Thoracic aorta (tissue), 2 donors: ENCODE measurements at regions not wholly inside any gene's neighbourhood (a gene's known extent, or its start where the extent isn't known, plus 50 kb on each side); places are given as distances from the start of the nearest gene placed in this dataset.

Experiments used
- ATAC-seq: fragments of 150-250 bp; one replicate; pipeline ENCODE4 v1.8.0; 2017; ENCODE audit warnings: low read depth; ENCODE audit not compliant: insufficient number of reproducible peaks, low FRiP score
- DNase-seq: peaks from one replicate; pipeline ENCODE4 v3.0.0-alpha.2; 2020; ENCODE audit warnings: low spot score
- H3K27ac ChIP-seq, 2 donors: fragments of 200-600 bp; sonication (generic); 1 replicate in 1 of 2; 2 replicates in 1 of 2; pipeline ENCODE4 v1.5.1; 2016; ENCODE audit warnings: mild to moderate bottlenecking in 2 of 2, moderate library complexity in 2 of 2
- H3K27me3 ChIP-seq: fragments of 200-600 bp; sonication (generic); replicated peaks from 2 replicates; pipeline ENCODE4 v1.6.0; 2016; ENCODE audit warnings: mild to moderate bottlenecking; ENCODE audit not compliant: insufficient read depth
- H3K36me3 ChIP-seq: fragments of 200-600 bp; sonication (generic); one replicate; pipeline ENCODE4 v1.5.1; 2016
- H3K4me1 ChIP-seq, 2 donors: fragments of 200-600 bp; sonication (generic); 1 replicate in 1 of 2; 2 replicates in 1 of 2; pipeline versions ENCODE4 v1.5.1 to v1.6.0; 2016; ENCODE audit warnings: low read depth in 2 of 2, mild to moderate bottlenecking in 1 of 2; ENCODE audit not compliant: control insufficient read depth in 1 of 2
- H3K4me3 ChIP-seq: fragments of 200-600 bp; sonication (generic); 2 replicates; pipeline ENCODE4 v1.5.1; 2016; ENCODE audit warnings: mild to moderate bottlenecking
- H3K9me3 ChIP-seq: fragments of 200-600 bp; sonication (generic); 2 replicates; pipeline ENCODE4 v1.5.1; 2016
- TF ChIP-seq, protein P1 (sequence below): fragments of 200-600 bp; sonication (generic); IDR thresholded peaks from one replicate; pipeline ENCODE4 v1.5.1; 2019; ENCODE audit warnings: antibody characterized with exemption

DNA sequence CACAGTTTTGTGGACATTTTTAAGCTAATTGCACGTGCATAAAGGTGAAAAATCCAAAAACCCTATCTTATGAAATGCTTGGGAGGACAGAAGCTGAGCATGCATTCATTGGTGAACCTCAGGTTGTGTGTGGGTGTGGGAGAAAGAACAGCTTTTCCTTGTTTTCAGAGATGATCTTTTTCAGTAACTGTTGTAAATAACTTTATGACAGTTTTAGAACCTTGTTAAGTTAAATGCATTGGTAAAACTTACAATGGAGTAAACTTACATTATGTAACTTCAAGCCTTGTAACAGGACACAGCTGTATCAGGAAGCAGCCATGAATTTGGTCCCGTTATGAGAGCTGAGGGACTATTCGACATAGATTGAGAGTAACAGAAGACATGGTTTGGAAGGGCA, 587.4 kb downstream of the GALC start:
- Histone ChIP-seq H3K9me3 (no peaks in the 10 kb centered on the region), H3K27ac (no peak overlapping the region), H3K4me1 (no peaks in the 10 kb centered on the region), H3K36me3 (no peaks in the 10 kb centered on the region), H3K27me3 (no peaks in the 10 kb centered on the region), H3K4me3 (no peak overlapping the region)
- ATAC-seq (no peak), DNase-seq (no peak)
- TF ChIP-seq, protein P1, sequence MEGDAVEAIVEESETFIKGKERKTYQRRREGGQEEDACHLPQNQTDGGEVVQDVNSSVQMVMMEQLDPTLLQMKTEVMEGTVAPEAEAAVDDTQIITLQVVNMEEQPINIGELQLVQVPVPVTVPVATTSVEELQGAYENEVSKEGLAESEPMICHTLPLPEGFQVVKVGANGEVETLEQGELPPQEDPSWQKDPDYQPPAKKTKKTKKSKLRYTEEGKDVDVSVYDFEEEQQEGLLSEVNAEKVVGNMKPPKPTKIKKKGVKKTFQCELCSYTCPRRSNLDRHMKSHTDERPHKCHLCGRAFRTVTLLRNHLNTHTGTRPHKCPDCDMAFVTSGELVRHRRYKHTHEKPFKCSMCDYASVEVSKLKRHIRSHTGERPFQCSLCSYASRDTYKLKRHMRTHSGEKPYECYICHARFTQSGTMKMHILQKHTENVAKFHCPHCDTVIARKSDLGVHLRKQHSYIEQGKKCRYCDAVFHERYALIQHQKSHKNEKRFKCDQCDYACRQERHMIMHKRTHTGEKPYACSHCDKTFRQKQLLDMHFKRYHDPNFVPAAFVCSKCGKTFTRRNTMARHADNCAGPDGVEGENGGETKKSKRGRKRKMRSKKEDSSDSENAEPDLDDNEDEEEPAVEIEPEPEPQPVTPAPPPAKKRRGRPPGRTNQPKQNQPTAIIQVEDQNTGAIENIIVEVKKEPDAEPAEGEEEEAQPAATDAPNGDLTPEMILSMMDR, result no peak

DNA sequence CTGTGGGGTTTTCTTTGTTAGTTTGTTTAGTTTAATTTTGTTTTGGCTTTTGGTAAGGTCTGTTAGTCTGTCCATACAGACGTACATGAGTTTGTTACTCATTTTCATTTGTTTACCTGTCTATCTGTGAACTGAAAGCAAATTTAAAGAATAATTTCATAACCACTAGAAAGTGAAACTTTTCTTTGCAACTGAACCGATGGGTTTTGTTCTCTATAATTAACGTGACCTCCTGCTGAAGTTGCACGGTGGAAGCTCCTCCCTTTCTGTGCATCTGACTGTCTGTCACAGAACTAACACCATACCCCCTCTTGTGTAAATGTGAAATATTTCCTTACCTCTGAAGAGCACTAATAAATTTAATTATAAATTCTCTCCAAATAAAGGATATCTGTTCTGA, 595.5 kb downstream of the GALC start:
- H3K4me1 ChIP-seq, result no peaks in the 10 kb centered on the region
- H3K27me3 ChIP-seq, result no peaks in the 10 kb centered on the region
- H3K27ac ChIP-seq, result no peak overlapping the region
- no peaks in the 10 kb centered on the region for H3K36me3 ChIP-seq
- no peak overlapping the region for H3K4me3 ChIP-seq
- H3K9me3 ChIP-seq, result no peaks in the 10 kb centered on the region
- TF ChIP-seq, protein P1, result no peak
- ATAC-seq (no peak), DNase-seq (no peak)

DNA sequence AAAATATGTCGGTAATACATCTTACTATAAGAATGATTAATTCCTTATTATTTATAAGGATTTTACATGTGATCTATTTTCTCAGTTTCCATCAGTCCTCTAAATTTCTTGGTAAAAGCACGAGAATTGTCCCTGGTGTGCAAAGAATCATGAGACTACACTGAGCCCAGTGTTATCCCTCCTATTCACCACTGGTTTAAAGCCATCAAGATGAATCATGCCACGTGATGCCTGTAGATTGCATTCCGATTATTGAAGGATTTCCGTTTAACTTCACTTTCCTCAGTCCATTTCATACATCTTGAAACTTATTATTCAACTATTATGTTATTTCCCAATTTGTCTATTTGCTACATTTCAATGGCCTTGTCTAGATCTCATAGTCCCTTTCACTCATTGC, 601.9 kb downstream of the GALC start:
- H3K27me3 ChIP-seq, result no peaks in the 10 kb centered on the region
- TF ChIP-seq, protein P1, result no peak
- no peaks in the 10 kb centered on the region for H3K36me3 ChIP-seq
- ATAC-seq (no peak), DNase-seq (no peak)
- no peaks in the 10 kb centered on the region for H3K4me1 ChIP-seq
- H3K9me3 ChIP-seq, result no peaks in the 10 kb centered on the region
- H3K27ac ChIP-seq, result no peak overlapping the region
- H3K4me3 ChIP-seq, result no peak overlapping the region

DNA sequence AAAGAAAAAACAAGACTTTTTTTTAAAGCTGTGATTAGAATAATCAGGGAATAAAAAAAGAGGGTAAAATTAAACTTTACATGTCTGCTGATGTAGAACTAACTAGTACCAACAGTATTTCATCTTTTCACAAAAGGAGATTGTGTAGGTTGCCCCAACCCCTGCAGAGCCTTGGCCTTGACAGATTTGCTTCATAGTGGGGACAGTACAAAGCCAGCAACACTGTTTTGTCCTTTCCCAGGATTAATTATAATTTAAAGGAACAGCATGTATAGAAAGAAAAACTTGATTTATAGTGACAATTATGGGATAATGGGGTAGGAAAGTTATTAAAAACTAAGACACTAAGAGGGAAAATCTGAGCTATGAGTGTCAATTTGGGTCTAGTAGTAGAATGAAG, 604.0 kb downstream of the GALC start:
- H3K9me3 ChIP-seq, result no peaks in the 10 kb centered on the region
- no peaks in the 10 kb centered on the region for H3K27me3 ChIP-seq
- no peak overlapping the region for H3K4me3 ChIP-seq
- DNase-seq (no peak), ATAC-seq (no peak)
- no peaks in the 10 kb centered on the region for H3K36me3 ChIP-seq
- no peak overlapping the region for H3K27ac ChIP-seq
- TF ChIP-seq, protein P1, result no peak
- no peaks in the 10 kb centered on the region for H3K4me1 ChIP-seq

GRCh38 chr14:87387806-87388205, 605.2 kb downstream of the GALC start:
- TF ChIP-seq, protein P1, result no peak
- no peak for DNase-seq
- no peak for ATAC-seq

More at GRCh38 chr14:87387806-87388205, 605.2 kb downstream of the GALC start:
- Histone ChIP-seq H3K27ac (no peak overlapping the region), H3K4me1 (no peaks in the 10 kb centered on the region), H3K27me3 (no peaks in the 10 kb centered on the region), H3K36me3 (no peaks in the 10 kb centered on the region), H3K9me3 (no peaks in the 10 kb centered on the region), H3K4me3 (no peak overlapping the region)
